H1 (cell line): ENCODE measurements at regions not wholly inside any gene's neighbourhood (a gene's known extent, or its start where the extent isn't known, plus 50 kb on each side); places are given as distances from the start of the nearest gene placed in this dataset.

Source experiments
- ATF2 ChIP-seq: IDR thresholded peaks from 2 replicates; pipeline ENCODE4 v1.6.1; 2012; ENCODE audit warnings: low read length, inconsistent platforms
- CEBPB ChIP-seq: IDR thresholded peaks from 2 replicates; pipeline ENCODE4 v1.6.1; 2012; ENCODE audit warnings: low read depth, low read length
- CTCF ChIP-seq, 3 experiments: IDR thresholded peaks; 1 replicate in 2 of 3; 2 replicates in 1 of 3; pipeline versions ENCODE4 v1.5.1 to v1.6.1; 2011; ENCODE audit warnings: low read length in 3 of 3, mild to moderate bottlenecking in 3 of 3, inconsistent platforms in 2 of 3, low read depth in 1 of 3, moderate library complexity in 1 of 3; ENCODE audit not compliant: insufficient read depth in 1 of 3; ENCODE audit errors: control extremely low read depth in 1 of 3
- EP300 ChIP-seq, 2 experiments: IDR thresholded peaks; 1 replicate in 1 of 2; 2 replicates in 1 of 2; pipeline ENCODE4 v1.6.1; 2011 to 2012; ENCODE audit warnings: low read depth in 2 of 2, low read length in 2 of 2, mild to moderate bottlenecking in 2 of 2, borderline replicate concordance in 1 of 2, inconsistent platforms in 1 of 2, moderate library complexity in 1 of 2
- EZH2 ChIP-seq: fragments of 200-600 bp; sonication (generic); IDR thresholded peaks from 2 replicates; pipeline ENCODE4 v1.7.1; 2012; ENCODE audit warnings: low read depth, mild to moderate bottlenecking, moderate library complexity, low read length, inconsistent platforms; ENCODE audit not compliant: severe bottlenecking
- POLR2AphosphoS5 ChIP-seq: IDR thresholded peaks from 2 replicates; pipeline ENCODE4 v1.6.1; 2011; ENCODE audit warnings: low read depth, low read length
- RAD21 ChIP-seq, 2 experiments: IDR thresholded peaks in 1 of 2; conservative IDR thresholded peaks in 1 of 2; 2 replicates each; pipeline ENCODE4 v1.6.1; 2011; ENCODE audit warnings: low read depth in 2 of 2, low read length in 2 of 2, improper control_type of control experiment in 1 of 2, inconsistent platforms in 1 of 2, mild to moderate bottlenecking in 1 of 2, moderate library complexity in 1 of 2
- SP1 ChIP-seq: IDR thresholded peaks from 2 replicates; pipeline ENCODE4 v1.6.1; 2011; ENCODE audit warnings: low read depth, low read length
- TCF12 ChIP-seq: IDR thresholded peaks from 2 replicates; pipeline ENCODE4 v1.6.1; 2011; ENCODE audit warnings: low read depth, mild to moderate bottlenecking, low read length
- USF2 ChIP-seq: IDR thresholded peaks from 2 replicates; pipeline ENCODE4 v1.6.1; 2011; ENCODE audit warnings: low read length, improper control_type of control experiment
- YY1 ChIP-seq: IDR thresholded peaks from 2 replicates; pipeline ENCODE4 v1.6.1; 2011; ENCODE audit warnings: low read depth, mild to moderate bottlenecking, low read length

- no peak for TF ChIP-seq CTCF (IDR thresholded peaks at IDR 0.05; ENCODE audit: control extremely low read depth in 1 of 3, insufficient read depth in 1 of 3, low read depth in 1 of 3, low read length in 3 of 3)
- TF ChIP-seq YY1, result no peak
- no peak for TF ChIP-seq RAD21 (IDR thresholded peaks at IDR 0.05 in 1 of 2, conservative IDR thresholded peaks at IDR 0.05 in 1 of 2; ENCODE audit: low read depth in 2 of 2, low read length in 2 of 2)
- TF ChIP-seq POLR2AphosphoS5, result no peak
- no peak for TF ChIP-seq CEBPB
- no peak for TF ChIP-seq EZH2
- TF ChIP-seq ATF2, result no peak
- TF ChIP-seq USF2, result no peak
- TF ChIP-seq TCF12, result no peak
- TF ChIP-seq SP1, result no peak
- no peak for TF ChIP-seq EP300 (IDR thresholded peaks at IDR 0.05; ENCODE audit: borderline replicate concordance in 1 of 2, low read depth in 2 of 2, low read length in 2 of 2)
These were observed 182.5 kb upstream of the AKR1E2 start for GRCh38 chr10:4643471-4643870.
